GM23338 (cell line): ENCODE measurements at regions not wholly inside any gene's neighbourhood (a gene's known extent, or its start where the extent isn't known, plus 50 kb on each side); places are given as distances from the start of the nearest gene placed in this dataset.

Experiments
- ATAC-seq: fragments of 200-7000 bp; cut with Tn5 transposase; 3 replicates; pipeline ENCODE4 v1.9.1; 2020
- DNase-seq: peaks from one replicate; pipeline ENCODE4 v3.0.0-alpha.2; 2015; ENCODE audit warnings: low spot score
- H2AFZ ChIP-seq: fragments of 200-600 bp; sonication (generic); 2 replicates; pipeline ENCODE4 v1.8.0; 2016; ENCODE audit warnings: antibody characterized with exemption, mild to moderate bottlenecking, moderate library complexity
- H3F3A ChIP-seq: fragments of 200-600 bp; sonication (generic); replicated peaks from 2 replicates; pipeline ENCODE4 v1.8.0; 2017; ENCODE audit warnings: antibody characterized with exemption, mixed run types, low read depth
- H3K27ac ChIP-seq: fragments of 200-600 bp; sonication (generic); 2 replicates; pipeline ENCODE4 v1.6.1; 2016; ENCODE audit warnings: low read depth
- H3K27me3 ChIP-seq: fragments of 200-600 bp; sonication (generic); 2 replicates; pipeline ENCODE4 v1.8.0; 2016; ENCODE audit warnings: mild to moderate bottlenecking, mixed run types, moderate library complexity; ENCODE audit not compliant: insufficient read depth
- H3K36me3 ChIP-seq: fragments of 200-600 bp; sonication (generic); 2 replicates; pipeline ENCODE4 v1.8.0; 2016; ENCODE audit warnings: mild to moderate bottlenecking; ENCODE audit not compliant: insufficient read depth
- H3K4me1 ChIP-seq: fragments of 200-600 bp; sonication (generic); 2 replicates; pipeline ENCODE4 v1.8.0; 2016; ENCODE audit warnings: mild to moderate bottlenecking, moderate library complexity; ENCODE audit not compliant: insufficient read depth
- H3K4me2 ChIP-seq: fragments of 200-600 bp; sonication (generic); 2 replicates; pipeline ENCODE4 v1.7.1; 2017; ENCODE audit warnings: mixed run types
- H3K4me3 ChIP-seq: fragments of 200-600 bp; sonication (generic); 2 replicates; pipeline ENCODE4 v1.6.1; 2016; ENCODE audit warnings: mixed run types
- H3K79me2 ChIP-seq: fragments of 200-600 bp; sonication (generic); replicated peaks from 2 replicates; pipeline ENCODE4 v1.8.0; 2017; ENCODE audit warnings: mild to moderate bottlenecking; ENCODE audit not compliant: insufficient read depth
- H3K9me2 ChIP-seq: fragments of 200-600 bp; sonication (generic); 2 replicates; pipeline ENCODE4 v1.8.0; 2017; ENCODE audit not compliant: insufficient read depth
- H4K20me1 ChIP-seq: fragments of 200-600 bp; sonication (generic); replicated peaks from 2 replicates; pipeline ENCODE4 v1.8.0; 2017; ENCODE audit warnings: mild to moderate bottlenecking; ENCODE audit not compliant: insufficient read depth
- H3K27ac Mint-ChIP-seq: 2 replicates; pipeline ENCODE4 v1.8.0; 2020; ENCODE audit warnings: inconsistent platforms, mild to moderate bottlenecking, moderate library complexity, mixed read lengths
- H3K27me3 Mint-ChIP-seq: 3 replicates; pipeline ENCODE4 v1.8.0; 2022; ENCODE audit warnings: low read depth, mild to moderate bottlenecking, moderate library complexity, mixed read lengths, inconsistent platforms; ENCODE audit not compliant: insufficient read depth, poor library complexity
- H3K36me3 Mint-ChIP-seq: 3 replicates; pipeline ENCODE4 v1.8.0; 2021; ENCODE audit warnings: low read depth, mild to moderate bottlenecking, inconsistent platforms, moderate library complexity, mixed read lengths
- H3K4me1 Mint-ChIP-seq: 3 replicates; pipeline ENCODE4 v1.8.0; 2020; ENCODE audit warnings: mild to moderate bottlenecking, inconsistent platforms, mixed read lengths
- H3K4me3 Mint-ChIP-seq: 3 replicates; pipeline ENCODE4 v1.8.0; 2021; ENCODE audit warnings: moderate library complexity, mild to moderate bottlenecking, inconsistent platforms, mixed read lengths
- H3K9me3 Mint-ChIP-seq: 3 replicates; pipeline ENCODE4 v1.8.0; 2020; ENCODE audit warnings: moderate library complexity, mild to moderate bottlenecking, inconsistent platforms, mixed read lengths
- CREB1 ChIP-seq: fragments of 250-450 bp; sonication (Bioruptor Pico); IDR thresholded peaks from 2 replicates; pipeline ENCODE4 v1.5.0; 2020; ENCODE audit warnings: low read depth, mild to moderate bottlenecking, moderate library complexity
- EZH2phosphoT487 ChIP-seq: fragments of 200-600 bp; sonication (generic); IDR thresholded peaks from one replicate; pipeline ENCODE4 v1.8.1; 2018; ENCODE audit warnings: antibody characterized with exemption; ENCODE audit not compliant: unreplicated experiment
- JUNB ChIP-seq: IDR thresholded peaks from one replicate; pipeline ENCODE4 v1.6.1; 2016; ENCODE audit warnings: antibody characterized with exemption; ENCODE audit not compliant: unreplicated experiment
- NANOG ChIP-seq: IDR thresholded peaks from 2 replicates; pipeline ENCODE4 v1.6.1; 2016; ENCODE audit warnings: antibody characterized with exemption, borderline replicate concordance
- STAT1 ChIP-seq: IDR thresholded peaks from one replicate; pipeline ENCODE4 v1.6.1; 2016; ENCODE audit warnings: antibody characterized with exemption; ENCODE audit not compliant: unreplicated experiment
- ZNF331 ChIP-seq: fragments of 250-450 bp; sonication (Bioruptor Pico); IDR thresholded peaks from 2 replicates; pipeline ENCODE4 v1.5.0; 2020; ENCODE audit warnings: low read depth, mild to moderate bottlenecking, moderate library complexity
- ZNF462 ChIP-seq: fragments of 250-450 bp; sonication (Bioruptor Pico); IDR thresholded peaks from 2 replicates; pipeline ENCODE4 v1.5.0; 2020; ENCODE audit warnings: mild to moderate bottlenecking, moderate library complexity
- TF ChIP-seq, protein P1 (sequence below): IDR thresholded peaks from 2 replicates; pipeline ENCODE4 v1.6.1; 2016; ENCODE audit warnings: antibody characterized with exemption

GRCh38 chr11:121797496-121797895, 318.5 kb downstream of the BLID start (continued):
- TF ChIP-seq ZNF462 (CRISPR knock-in tag) = no peak

DNA sequence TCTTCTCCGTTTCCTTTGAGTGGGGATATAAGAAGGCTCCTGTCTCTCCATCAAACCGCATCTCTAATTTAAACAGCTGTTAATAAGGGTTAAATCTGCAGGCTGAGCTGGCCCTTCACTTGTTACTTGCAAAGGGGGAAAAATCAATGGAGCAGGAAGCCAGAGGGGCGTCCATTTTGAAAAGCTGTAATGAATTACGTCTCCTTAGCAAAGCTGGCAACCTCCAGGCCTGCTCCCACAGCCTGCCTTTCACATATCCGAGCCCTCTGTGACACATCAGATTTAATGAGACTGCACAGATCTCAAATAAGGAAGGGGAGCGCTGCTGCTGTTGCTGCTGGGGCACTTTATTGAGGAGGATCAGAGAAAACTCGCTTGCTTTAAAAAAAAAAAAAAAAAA, 320.8 kb downstream of the BLID start:
- Mint-ChIP-seq H3K36me3 (peaks cover 27% of the 10 kb centered on the region), H3K27ac (no peak overlapping the region), H3K9me3 (peaks cover 26% of the 10 kb centered on the region), H3K27me3 (no peaks in the 10 kb centered on the region), H3K4me3 (no peak overlapping the region), H3K4me1 (peaks cover 26% of the 10 kb centered on the region)
- Histone ChIP-seq H2AFZ (peak overlapping the region; percentile 94), H3F3A (peaks cover 12% of the 10 kb centered on the region), H4K20me1 (no peaks in the 10 kb centered on the region), H3K27me3 (no peaks in the 10 kb centered on the region), H3K4me1 (peaks cover 17% of the 10 kb centered on the region), H3K36me3 (0 out of 2 replicates have a peak, but pooled peaks cover 7% of the 10 kb centered on the region), H3K9me2 (peaks cover 21% of the 10 kb centered on the region), H3K4me2 (no peak overlapping the region), H3K4me3 (no peak overlapping the region), H3K27ac (no peak overlapping the region), H3K79me2 (no peaks in the 10 kb centered on the region)
- ATAC-seq = no peak
- no peak for TF ChIP-seq CREB1 (CRISPR knock-in tag)
- no peak for TF ChIP-seq STAT1
- TF ChIP-seq, protein P1, sequence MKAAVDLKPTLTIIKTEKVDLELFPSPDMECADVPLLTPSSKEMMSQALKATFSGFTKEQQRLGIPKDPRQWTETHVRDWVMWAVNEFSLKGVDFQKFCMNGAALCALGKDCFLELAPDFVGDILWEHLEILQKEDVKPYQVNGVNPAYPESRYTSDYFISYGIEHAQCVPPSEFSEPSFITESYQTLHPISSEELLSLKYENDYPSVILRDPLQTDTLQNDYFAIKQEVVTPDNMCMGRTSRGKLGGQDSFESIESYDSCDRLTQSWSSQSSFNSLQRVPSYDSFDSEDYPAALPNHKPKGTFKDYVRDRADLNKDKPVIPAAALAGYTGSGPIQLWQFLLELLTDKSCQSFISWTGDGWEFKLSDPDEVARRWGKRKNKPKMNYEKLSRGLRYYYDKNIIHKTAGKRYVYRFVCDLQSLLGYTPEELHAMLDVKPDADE = no peak
- no peak for TF ChIP-seq JUNB
- no peak for TF ChIP-seq NANOG
- no peak for TF ChIP-seq ZNF331
- no peak for TF ChIP-seq EZH2phosphoT487
- no peak for DNase-seq
